ENCODE measurements at regions not wholly inside any gene's neighbourhood (a gene's known extent, or its start where the extent isn't known, plus 50 kb on each side); places are given as distances from the start of the nearest gene placed in this dataset.
"Not testable (repeated sequence)": the region's sequence is repeated elsewhere in the genome, so short reads cannot be mapped to it uniquely, and the experiment has no call there.

DNA sequence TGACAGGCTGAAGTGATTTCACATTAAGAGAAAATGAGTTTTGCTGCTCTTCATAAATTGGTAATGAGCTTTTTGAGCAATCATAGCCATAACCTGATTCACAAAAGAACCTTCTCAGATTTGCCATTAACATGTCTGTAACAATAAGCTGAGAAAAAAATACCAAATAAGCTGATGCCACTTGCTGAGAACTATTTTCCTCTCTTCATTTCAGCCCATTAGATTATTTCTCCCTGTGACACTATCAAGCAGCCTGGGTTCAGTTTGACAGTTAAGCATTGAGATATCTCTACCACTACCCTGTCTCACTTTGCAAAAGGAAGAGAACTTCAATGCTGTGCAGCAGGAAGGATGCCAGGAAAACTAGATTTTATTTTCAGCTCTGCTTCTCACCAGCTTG lies 673.9 kb downstream of the TRIB2 start:
- DNase-seq (ENCODE audit: low read depth), result no peak

DNA sequence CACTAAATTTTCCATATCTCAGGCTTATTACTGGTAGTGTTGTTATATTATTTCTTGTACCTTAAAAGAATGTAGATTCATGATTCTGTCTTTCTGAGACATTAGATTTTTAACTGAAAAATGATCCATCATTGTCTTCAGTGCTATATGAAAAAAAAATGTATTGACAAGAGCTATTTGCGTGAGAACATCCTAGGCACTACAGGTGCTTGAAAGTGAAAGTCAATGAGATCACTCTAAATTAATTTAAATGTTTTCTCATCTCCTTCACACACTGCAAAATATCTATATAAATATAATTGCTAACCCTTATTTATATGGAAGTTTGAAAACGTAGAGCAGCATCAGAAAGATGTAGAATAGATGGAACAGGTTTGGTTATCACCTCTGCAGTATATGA lies 684.6 kb downstream of the TRIB2 start:
- DNase-seq (ENCODE audit: low read depth), result no peak

DNA sequence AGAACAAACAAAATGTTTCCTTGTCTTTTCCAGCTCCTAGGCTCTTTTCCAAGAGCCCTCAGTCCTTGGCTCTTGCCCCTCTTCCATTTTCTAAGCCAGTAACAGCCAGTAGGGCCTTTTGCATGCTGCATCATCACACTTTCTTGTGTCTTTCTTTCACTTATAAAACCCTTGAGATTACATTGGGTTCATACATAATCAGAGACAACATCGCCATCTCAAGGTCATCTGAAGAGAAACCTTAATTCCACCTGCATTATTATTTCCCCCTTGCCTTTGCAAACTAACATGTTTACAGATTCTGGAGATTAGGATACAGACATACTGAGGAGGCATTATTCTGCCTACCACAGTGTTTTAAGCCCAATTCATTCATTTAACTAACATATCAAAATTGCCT lies 697.3 kb downstream of the TRIB2 start:
- no peak for DNase-seq (ENCODE audit: low read depth)

DNA sequence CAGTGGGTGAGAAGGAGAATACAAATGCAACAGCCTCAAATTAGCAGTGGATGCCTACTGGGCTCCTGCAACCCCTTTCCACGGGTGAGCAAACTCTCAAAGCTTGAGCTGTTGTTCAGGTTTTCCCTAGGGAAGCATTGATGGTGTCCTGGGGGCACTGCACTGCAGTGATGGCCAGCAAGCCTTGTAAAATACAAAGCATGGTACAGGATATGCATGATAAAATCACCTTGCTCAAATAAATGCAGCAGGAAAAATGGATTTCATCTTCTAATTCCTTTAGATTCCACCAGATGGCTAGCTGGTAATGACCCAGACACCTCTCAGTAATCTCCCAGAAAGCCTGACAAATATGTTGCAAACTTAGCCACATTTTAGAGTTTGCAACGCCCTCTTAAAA lies 698.2 kb downstream of the TRIB2 start:
- no peak for DNase-seq (ENCODE audit: low read depth)

DNA sequence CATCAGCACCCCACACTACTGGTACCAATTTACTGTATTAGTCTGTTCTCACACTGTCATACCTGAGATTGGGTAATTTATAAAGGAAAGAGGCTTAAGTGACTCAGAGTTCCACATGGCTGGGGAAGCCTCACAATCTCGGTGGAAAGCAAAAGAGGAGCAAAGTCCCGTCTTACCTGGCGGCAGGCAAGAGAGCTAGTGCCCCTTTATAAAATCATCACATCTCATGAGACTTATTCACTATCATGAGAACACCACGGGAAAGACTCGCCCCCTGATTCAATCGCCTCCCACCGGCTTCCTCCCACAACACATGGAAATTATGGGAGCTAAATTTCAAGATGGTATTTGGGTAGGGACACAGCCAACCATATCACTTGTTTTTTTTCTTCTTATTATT lies 717.2 kb downstream of the TRIB2 start:
- no peak for DNase-seq (ENCODE audit: low read depth)

DNA sequence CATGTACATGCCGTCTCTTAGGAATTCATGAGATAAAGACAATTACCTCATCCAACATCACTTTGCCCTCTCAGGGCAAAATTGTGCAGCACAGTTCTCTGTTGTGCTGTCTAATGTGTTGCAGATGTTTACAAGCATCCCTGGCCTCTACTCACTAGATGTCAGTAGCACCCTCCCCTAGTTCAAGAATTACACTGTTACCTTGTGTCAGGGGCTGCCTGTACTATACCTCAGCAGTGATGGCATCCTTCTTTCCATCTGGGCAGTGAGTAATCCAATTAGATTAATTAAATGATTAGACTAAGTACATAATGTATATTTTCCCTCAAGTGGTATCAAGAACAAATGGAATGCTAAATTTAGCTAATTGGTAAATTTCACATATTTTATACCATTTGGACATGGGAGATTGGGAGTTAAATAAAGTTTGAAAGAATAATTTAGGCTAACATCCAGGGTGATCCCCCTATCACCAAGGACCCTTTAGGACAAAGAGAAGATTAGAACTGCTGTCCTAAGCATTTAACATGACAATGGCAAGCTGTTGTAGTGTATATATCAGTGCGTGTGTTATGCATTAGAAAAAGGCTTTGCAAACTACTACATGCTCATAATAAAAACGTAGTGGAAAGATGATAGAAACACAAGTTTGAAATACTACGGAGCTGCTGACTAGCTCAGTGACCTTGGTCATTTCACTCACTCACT lies 727.0 kb downstream of the TRIB2 start:
- not testable (repeated sequence) for DNase-seq (ENCODE audit: low read depth)

DNA sequence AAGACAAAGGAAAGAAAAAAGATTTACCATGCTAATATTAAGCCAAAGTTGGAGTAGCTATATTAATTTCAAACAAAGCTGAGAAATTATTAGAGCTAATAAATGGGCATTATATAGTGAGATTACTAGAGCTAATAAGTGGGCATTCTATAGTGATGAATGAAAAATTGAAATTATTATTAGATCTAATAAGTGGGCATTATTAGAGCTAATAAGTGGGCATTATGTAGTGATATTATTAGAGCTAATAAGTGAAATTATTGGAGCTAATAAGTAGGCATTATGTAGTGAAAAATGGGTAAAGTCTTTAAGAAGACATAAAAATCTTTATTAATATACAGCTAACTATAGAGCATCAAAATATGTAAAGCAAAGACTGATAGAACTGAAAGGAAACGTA lies 745.7 kb downstream of the TRIB2 start:
- DNase-seq (ENCODE audit: low read depth), result no peak

DNA sequence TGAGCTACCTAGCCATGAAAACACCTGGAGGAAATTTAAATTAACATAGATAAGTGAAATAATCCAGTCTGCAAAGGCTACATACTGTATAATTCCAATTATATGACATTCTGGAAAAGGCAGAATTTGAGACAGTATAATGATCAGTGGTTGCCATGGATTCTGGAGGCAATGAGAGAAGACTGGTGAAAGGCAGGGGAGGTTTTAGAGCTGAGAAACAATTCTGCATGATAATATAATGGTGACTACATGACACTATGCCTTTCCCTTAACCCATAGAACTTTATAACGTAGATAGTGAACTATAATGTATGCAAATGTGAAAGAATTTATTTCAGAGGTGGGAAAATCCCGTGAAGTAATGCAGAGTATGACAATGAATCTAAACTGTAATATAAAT lies 749.3 kb downstream of the TRIB2 start:
- DNase-seq (ENCODE audit: low read depth), result no peak

DNA sequence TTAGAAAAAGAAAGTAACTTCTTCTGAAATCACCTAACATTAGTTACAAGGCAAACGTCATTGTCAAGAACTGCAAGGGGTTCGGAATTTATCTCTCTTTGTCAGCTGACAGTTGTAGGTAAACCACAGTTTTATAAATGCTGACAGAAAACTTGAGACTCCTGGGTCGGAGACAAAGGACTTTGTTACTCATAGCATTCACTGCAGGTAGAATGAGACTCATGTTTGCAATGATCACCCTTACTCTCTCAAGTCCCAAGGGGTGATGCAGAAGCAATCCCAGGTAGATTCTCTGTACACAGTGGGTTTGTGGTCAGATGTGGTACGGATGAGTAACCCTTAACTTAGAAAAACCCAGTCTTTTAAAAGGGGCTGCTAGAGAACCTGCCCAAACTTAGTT lies 757.8 kb downstream of the TRIB2 start:
- no peak for DNase-seq (ENCODE audit: low read depth)

DNA sequence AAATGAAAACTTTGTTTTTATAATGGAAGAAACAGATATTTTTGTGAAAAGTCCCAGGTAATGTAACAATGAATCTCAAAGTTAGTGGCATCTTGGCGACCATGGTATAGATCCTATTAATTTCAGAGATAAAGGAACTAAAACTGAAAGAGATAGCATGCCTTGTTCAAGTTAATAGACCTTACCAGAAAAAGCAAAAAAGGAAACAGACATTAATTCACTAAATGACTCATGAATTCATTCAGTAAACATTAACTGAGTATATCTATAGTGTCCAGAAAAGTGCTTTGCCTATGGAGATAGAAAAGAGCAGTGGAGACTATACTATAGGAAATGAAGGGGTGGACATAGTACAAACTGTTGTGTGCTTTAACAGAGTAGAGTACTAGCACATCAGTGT lies 763.3 kb downstream of the TRIB2 start:
- DNase-seq (ENCODE audit: low read depth), result no peak

DNA sequence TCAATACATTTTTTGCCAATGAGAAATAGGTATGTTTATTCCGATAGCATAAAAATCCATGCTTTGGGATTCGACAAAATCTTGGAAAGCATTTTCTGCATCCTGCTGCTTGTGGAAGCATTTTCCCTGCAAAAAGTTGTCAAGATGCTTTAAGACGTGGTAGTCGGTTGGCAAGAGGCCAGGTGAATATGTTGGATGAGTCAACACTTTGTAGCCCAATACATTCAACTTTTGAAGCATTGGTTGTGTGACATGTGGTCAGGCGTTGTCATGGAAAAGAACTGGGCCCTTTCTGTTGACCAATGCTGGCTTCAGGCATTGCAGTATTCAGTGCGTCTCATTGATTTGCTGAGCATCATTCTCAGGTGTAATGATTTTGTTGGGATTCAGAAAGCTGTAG lies 764.5 kb downstream of the TRIB2 start:
- peak; percentile 18 for DNase-seq (ENCODE audit: low read depth)

DNA sequence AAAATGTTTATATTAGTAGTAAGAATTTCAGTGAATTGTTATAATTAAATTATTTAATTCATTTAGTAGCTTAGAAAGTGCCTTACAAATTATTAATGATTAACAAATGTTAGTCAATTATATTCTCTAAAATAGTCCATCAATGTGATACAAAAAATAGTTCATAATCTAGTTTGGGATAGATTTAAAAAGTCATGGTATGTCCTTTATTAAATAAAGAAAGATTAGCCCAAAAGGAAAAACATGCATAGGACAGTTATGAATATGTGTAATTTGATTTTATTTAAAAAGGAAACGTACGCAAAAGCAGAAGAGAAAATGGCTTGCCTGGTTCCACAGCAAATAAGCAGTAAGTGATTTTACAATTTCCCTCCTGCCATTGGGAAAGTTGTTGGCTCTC lies 768.5 kb downstream of the TRIB2 start:
- no peak for DNase-seq (ENCODE audit: low read depth)

DNA sequence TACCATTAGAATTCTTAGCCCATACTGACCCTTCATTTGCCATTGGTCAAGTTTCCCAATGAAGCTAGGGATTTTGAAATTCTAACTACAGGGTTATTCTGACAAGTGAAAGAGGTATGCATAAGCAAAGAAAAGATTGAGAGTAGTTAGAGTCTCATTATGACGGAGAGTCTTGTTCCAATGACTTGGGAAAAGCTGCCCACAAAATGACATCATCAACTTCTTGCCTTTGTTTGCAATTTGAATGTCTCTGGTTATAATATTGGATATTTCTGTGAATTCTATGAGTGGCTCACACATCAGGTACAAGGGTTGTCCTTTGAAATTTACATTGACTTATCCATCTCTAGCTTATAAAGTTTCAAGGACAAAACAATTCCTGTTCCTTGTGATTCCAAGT lies 772.2 kb downstream of the TRIB2 start:
- DNase-seq (ENCODE audit: low read depth), result no peak

DNA sequence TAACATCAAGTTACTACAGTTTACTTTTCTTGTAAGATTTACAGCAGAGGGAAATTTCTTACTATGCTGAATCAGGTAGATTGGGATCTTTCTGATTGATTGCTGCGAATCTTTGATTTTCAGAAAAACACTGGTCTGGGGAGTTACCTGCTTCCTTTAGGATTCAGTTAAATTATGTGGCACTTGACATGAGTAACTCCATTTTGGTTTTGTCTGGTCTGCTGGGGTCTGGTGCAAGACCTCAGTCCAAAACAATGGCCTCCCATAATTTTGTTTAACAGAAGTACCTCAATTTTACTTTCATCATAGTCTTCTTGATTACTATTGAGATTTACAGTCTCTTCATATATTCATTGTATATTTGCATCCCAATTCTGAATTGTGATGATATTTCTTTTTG lies 775.5 kb downstream of the TRIB2 start:
- no peak for DNase-seq (ENCODE audit: low read depth)

DNA sequence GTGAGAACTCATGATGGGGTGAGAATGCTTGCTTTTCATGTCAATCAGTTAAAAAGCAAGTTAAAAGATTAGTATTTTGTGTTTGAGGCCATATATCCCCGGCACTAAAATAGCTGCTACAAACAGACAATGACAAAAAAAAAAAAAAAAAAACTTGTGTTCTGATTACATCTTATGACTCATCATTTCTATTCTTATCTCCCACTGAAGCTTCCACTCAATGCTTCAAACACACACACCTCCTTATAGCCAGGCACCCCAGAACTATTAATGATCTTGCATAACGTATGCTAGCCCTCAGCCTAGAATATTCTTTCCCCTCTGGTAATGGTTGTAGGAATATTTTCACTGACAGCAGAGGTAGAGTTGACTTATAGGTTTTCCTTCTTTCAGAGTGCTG lies 778.3 kb downstream of the TRIB2 start:
- no peak for DNase-seq (ENCODE audit: low read depth)

DNA sequence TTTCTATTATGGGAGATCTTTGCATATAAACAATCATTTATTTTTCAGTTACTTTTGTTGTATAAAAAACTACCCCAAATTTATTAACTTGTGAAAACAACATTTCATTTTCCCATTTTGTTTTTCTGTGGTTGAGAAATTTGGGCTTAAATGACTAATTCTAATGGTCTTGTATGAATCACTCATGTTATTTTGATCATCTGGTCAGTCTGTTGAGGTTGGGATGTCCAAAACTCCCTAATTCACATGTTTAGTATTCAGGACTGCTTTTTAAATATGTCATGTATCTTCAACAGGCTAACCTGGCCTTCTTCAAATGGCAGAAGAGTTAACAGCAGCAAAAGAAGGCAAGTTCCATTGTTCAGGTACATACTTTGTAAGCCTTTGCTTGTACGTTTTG lies 788.1 kb downstream of the TRIB2 start:
- no peak for DNase-seq (ENCODE audit: low read depth)

DNA sequence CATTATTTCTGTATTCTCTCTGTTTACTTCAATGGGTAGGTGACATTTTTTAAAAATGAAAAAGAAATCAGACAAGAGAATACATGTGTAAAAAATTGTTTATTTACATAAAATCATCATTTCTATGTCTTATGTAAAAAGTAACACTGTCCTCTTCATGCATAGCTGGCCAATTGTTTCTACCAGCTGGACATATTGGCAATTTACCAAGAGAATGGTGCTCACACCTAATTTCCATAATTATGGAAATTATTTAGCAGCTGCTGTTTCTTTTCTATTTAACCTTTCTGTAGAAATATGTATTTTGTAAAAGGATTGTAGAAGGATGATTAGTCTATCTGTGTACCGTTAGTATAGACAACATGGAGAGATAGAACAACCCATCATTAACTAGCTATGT lies 791.9 kb downstream of the TRIB2 start:
- no peak for DNase-seq (ENCODE audit: low read depth)

DNA sequence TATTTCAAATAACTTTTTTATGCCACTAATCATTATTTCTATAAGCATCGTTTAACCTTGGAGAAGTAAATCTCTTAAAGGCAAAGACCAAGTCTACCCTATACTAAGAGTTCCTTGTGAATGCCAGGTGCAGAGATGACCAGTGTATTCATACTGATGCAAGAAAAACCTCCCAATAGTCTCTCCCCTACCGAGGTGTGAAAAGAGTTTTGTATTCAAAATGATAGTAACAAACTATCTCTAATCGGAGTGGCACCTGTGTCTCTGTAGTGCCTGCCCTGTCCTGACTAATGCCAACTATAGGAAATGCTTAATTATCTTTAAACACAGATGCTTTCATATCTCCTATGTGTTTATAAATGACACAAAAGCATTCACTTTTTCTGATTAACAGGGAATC lies 798.5 kb downstream of the TRIB2 start:
- no peak for DNase-seq (ENCODE audit: low read depth)

DNA sequence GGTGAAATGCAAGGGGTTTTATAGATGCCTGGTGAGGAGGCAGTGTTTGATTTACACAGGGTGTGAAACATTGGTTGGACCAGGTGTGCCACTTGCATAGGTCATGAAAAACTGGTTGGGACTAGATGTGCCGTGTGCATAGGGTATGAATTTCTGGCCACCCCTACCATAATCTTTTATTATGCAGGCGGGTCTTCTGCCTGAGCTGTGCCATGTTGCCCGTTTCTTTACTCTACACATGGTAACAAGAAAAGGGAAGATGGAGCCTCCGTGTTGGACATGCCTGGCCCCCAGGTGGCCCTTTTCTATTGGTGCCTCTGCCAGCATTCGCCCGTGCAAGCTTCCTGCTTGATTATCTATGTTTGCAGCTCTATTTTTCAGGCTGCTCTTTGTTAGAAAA lies 805.4 kb downstream of the TRIB2 start:
- DNase-seq (ENCODE audit: low read depth), result no peak

DNA sequence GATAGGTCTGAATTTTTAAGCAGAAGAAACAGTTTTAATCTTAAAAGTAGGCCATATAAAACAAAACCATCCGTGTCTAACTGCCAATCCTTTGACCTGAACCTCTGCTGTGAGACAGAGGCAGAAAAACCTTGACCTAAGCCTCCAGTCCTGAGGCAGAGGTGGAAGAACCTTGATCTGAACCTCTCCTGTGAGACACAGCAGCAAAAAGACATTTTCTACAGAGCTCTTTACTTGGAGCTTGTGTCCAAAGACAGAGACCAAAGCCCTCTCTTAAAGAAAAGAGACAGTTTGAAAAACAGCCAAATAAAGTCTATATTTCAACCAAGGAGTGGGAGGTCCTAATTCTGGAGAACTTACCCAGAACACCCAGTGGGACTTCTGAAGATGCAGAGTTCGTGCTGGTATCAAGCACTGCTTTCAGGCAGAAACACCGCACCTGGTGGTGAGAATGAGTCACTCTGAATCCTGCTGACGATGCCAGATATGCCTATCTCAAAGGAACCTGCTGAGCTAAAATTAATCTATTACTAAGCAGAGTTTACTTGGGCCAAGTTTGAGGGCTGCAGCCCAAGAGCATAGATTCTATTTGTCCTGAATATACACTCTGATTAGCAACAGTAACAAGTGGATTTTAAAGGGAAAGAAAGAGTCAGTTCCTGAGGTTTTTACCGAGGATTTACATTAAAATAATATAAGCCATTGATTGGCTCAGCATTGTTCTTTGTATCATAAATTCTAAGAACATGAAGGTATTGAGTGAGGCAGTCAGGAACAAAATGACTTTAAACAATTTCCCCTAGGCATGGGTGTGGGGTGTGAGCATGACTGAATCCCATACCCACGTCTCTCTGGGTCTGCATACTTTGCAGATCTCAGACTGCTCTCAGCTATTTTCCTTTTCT lies 806.4 kb downstream of the TRIB2 start:
- no peak for DNase-seq (ENCODE audit: low read depth)

DNA sequence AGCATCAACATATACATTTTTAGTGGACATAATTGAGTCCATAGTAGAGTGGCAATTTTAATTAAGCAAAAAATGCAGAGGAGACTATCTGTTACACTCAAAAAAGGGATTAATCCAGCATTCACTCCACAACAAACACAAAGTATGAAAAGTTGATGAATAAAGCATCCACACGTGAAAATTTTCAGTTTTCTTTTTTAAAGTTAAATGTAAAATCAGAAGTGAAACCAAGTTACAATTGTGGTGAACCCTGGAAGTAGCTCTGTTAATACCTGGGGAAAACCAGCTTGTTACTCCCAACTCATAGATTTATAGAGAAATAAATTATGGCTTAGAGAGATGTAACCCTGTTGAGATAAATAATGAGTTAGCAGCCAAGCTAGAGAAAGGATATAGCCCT lies 807.8 kb downstream of the TRIB2 start:
- DNase-seq (ENCODE audit: low read depth), result no peak

DNA sequence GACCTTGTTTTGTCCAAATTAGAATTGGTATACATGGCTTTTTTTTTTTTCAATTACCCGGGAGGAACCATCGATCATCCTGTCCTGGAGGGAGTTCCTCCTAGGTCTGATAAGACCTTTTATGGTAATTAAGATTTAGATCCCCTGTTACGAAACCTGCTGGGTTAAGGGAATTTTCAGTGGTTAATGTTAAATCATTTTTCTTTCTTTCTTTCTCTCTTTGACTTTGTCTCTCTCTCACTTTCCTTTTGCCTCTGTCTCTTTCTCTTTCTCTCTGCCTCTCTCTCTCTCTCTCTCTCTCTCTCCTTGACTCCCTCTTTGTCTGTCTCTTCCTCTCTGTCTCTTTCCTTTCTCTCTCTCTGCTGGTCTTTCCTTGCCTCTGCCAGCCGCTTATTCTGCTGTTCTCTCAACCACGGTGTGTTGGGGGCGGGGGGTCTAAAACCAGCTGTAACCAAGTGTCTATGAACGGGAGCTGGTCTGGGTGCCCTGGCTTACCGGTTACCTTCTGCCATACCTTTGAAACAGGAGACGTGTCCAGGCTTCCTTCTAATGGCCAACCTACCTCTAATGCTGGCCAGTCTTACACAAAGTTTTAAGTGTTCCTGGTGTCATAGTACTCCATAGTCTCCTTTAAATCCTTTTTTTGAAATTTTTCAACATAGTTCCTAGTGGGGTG lies 815.1 kb downstream of the TRIB2 start:
- DNase-seq (ENCODE audit: low read depth), result not testable (repeated sequence)

Data from RPMI7951 (cell line).